GM03348 (cell line): ENCODE measurements at regions not wholly inside any gene's neighbourhood (a gene's known extent, or its start where the extent isn't known, plus 50 kb on each side); places are given as distances from the start of the nearest gene placed in this dataset.

Experiments
- DNase-seq: peaks from one replicate; pipeline ENCODE4 v3.0.0; 2012; ENCODE audit warnings: low spot score

- no peak for DNase-seq
These were observed 256.7 kb downstream of the DCDC2C start for GRCh38 chr2:3960106-3960505.

- no peak for DNase-seq
These were observed 259.3 kb downstream of the DCDC2C start for GRCh38 chr2:3962719-3963118.

- no peak for DNase-seq
These were observed 261.8 kb downstream of the DCDC2C start for GRCh38 chr2:3965211-3965610.

GRCh38 chr2:3965953-3966352 is 262.6 kb downstream of the DCDC2C start:
- DNase-seq = no peak

- DNase-seq = no peak
These were observed 263.1 kb downstream of the DCDC2C start for GRCh38 chr2:3966470-3966869.

GRCh38 chr2:3968736-3969135 is 265.4 kb downstream of the DCDC2C start:
- no peak for DNase-seq

GRCh38 chr2:3970791-3971651 is 267.6 kb downstream of the DCDC2C start:
- no peak for DNase-seq

GRCh38 chr2:3971652-3972192 is 268.3 kb downstream of the DCDC2C start:
- DNase-seq = no peak

- DNase-seq = no peak
These were observed 269.0 kb downstream of the DCDC2C start for GRCh38 chr2:3972377-3972776.

GRCh38 chr2:3974765-3975164 is 271.4 kb downstream of the DCDC2C start:
- DNase-seq = no peak

GRCh38 chr2:3981446-3981987 is 278.1 kb downstream of the DCDC2C start:
- no peak for DNase-seq

- DNase-seq = no peak
These were observed 278.8 kb downstream of the DCDC2C start for GRCh38 chr2:3982160-3982559.

GRCh38 chr2:3986063-3986462 is 282.7 kb downstream of the DCDC2C start:
- DNase-seq = no peak

GRCh38 chr2:3986530-3987258 is 283.3 kb downstream of the DCDC2C start:
- DNase-seq = no peak

GRCh38 chr2:4002841-4003403 is 299.5 kb downstream of the DCDC2C start:
- DNase-seq = no peak

GRCh38 chr2:4012197-4012596 is 308.8 kb downstream of the DCDC2C start:
- no peak for DNase-seq

GRCh38 chr2:4018535-4018934 is 315.2 kb downstream of the DCDC2C start:
- no peak for DNase-seq

GRCh38 chr2:4020153-4020552 is 316.8 kb downstream of the DCDC2C start:
- DNase-seq = no peak

GRCh38 chr2:4020649-4021048 is 317.3 kb downstream of the DCDC2C start:
- no peak for DNase-seq

- DNase-seq = no peak
These were observed 321.2 kb downstream of the DCDC2C start for GRCh38 chr2:4024605-4025004.

GRCh38 chr2:4029081-4029480 is 325.7 kb downstream of the DCDC2C start:
- DNase-seq = no peak

- DNase-seq = no peak
These were observed 336.5 kb downstream of the DCDC2C start for GRCh38 chr2:4039896-4040295.
